DMS53 treated with DMSO at 0.1 percent for 48 hours (cell line): ENCODE measurements at regions not wholly inside any gene's neighbourhood (a gene's known extent, or its start where the extent isn't known, plus 50 kb on each side); places are given as distances from the start of the nearest gene placed in this dataset.

ENCODE experiments used
- DNase-seq: peaks from one replicate; lab custom pipeline; 2025; ENCODE audit not compliant: unreplicated experiment; lab: John Stamatoyannopoulos, UW

DNA sequence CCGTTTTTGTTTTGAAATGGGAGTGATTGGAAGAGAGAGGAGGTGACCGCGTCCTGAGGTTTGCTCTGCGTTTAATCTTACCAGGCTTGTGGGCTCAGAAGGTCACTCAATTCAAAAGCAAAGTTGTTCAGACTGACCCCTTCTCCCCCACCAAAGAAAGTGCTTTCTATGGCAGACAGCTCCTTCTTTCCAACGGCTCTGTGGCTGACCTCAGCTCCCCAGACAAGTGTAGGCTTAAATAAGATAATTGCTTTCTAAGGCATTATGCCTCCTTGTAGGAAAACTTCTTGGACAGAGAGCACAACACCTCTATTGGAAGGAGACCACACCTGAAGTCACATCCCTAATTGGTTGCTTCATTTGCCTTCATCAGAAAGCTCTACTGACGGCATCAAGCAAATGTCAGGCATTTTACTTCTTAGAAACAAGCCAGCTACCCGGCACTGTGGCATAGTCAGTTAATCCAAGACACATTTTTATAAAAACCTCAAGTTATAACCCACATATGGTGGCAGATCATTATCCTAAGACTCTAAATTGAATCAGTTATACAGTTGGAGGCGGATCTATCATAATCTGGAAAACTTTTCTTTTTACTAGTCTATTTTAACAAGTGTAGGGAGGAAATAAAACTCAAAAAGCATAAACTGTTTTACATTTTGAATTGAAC, 94.9 kb downstream of the TMEM174 start:
- DNase-seq, result no peak

DNA sequence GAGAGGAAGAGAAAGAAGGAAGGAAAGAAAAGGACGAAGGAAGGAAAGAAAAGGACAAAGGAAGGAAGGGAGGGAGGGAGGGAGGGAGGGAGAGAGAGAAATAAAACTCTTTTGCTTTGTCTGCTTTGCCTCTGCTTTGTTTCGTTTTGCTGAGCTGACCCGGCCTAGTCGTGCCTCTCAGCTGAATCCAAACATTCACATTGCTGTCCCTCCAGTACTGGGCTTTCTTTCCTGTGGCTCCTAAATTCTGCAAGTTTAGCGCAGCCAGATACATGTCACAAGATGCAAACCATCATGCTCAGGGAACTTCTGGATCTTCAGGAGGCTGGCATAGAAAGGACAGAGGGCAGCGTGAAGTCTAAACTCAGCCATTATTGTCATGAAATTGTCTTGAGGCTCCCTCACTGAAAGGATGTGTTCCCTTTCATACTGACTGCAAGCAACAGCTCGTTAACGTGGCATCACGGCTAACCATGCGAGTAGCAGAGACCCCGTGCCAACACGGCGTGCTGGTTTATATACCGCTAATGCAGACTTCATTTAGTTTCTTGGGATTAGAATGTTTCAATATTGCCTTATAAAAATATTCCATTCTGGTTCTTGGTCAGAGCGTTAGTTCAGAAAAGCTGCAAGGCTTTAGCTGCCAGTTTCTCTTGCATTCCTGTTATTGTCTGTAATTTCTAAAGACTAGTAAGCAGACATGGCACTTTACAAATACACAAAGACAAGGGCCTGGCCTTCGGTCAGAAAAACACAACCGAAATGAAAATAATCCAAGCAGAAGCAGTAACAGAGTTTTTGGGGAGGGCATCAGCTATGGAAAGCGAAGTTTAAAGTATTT, 94.2 kb downstream of the TMEM174 start:
- DNase-seq, result no peak

DNA sequence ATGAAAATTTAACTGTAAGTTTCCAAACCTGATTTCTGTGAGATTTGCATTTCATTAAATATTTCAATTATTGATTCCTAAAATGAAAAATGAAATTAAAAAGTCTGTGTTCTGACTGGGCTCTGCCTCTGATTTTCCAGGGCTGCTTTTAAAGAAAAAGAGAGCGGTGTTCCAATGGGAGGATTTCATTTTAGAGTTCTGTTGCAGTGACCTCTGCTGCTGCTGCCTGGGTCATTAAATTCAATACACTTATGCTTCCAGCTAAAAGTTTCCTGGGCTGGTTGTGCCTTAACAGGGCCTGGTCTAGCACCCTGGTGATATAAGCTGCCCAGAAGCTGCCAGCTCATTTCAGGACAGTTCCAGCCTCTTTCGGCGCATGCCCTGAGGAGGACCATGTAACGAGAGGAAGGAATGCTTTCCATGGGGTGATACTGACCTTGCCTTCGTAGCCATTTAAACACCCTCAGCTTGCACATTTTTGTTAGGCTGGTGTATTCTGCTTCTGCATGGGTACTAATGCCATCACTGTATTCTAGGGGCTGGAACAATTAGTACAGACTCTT, 93.3 kb downstream of the TMEM174 start:
- DNase-seq, result no peak

DNA sequence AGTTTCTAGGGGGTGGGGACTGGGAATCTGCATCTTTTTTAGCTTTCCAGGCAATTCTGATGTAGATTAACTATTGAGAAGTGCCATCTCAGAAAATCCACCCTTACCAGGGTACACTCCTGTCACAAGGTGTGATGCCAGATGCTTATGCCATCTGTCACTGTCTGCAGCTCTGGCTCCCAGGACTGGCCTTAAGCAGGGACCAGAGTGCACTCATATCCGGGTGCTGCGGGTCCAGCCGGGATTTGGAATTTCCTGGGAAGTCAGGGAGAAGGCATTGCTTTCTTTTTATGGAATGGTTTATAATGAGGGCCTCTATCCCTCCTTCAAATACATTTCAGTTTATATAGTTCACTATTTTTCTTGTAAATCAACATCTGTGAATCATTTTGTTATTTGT, 92.6 kb downstream of the TMEM174 start:
- no peak for DNase-seq

DNA sequence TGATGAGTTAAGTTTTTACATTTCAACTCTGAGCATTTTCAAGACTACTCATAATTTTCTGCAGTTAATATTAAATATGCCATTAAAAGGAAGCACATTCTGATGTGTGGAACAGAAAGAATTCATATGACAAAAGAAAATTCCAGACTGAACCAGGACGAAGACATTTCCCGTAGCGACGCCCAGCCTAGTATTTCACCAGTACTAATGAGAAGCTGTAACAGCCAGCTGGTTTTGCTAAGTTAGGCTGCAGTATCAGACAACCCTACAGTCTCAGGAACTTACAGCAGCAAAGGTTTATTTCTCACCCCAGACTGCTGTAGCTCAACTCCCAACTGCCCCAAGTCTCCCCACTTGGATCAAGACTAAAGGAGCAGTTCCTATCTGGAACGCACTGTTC, 91.6 kb downstream of the TMEM174 start:
- DNase-seq, result no peak

DNA sequence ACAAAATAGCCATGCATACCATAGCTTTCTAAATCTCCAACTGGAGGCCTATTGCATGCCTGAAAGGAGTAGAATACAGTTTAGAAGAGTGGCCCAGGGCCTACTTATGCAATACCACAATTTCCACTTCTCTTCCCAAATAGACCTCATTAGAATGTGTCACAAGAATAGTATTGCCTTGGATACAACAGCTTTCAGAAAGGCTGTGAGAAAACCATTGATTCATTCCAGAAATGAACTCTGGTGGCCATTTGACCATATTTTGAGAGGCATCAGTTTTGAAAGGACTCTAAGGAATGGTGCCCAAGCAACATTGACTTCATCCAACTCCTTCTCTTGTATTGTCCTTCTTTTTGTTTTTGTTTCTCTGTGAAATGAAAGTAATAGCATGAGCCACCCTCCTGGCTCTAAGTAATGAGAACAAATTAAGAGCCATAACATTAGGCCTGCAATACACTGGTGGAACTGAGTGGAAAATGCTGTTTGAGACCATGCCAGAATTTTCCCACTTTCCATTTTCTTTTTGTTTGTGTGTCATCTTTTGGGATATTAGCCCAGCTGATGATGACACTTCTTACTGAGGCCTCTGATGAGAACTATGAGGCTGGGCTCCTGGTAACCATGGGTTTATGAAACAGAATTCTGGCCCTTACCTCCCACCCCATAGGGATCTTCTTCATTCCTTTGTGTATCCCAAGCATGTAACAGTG, 90.2 kb downstream of the TMEM174 start:
- DNase-seq, result no peak

DNA sequence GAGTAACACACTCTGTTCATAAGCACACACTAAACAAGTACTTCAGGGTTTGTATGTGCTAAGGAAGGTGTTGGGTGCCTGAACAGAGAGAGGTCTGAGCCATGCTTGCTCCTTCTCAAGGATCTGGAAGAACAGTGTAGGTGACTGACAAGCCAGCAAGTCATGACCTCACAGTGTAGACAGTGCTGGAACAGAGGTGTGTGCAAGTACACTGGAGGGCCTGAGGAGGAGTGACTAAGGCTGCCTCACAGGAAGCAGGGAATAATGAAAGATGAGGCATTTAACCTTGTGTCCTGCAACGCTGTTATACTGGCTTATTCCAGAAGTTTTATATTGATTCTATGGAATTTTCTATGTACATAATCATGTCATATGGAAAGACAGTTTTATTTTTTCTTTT, 83.9 kb downstream of the TMEM174 start:
- DNase-seq, result no peak

DNA sequence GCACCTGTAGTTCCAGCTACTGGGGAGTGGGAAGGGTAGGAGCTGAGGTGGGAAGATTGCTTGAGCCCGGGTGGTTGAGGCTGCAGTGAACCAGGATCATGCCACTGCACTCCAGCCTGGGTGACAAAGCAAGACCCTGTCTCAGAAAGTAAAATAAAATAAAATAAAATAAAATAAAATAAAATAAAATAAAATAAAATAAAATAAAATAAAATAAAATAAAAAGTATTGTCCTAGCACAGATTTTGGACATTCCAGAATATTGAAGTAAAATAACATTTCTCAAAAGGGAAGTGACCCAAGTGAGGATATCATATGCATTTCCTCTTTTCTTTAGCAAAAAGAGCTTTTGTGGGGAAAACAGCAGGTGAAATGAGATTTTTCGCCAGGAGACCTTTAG, 83.5 kb downstream of the TMEM174 start:
- DNase-seq, result no peak

DNA sequence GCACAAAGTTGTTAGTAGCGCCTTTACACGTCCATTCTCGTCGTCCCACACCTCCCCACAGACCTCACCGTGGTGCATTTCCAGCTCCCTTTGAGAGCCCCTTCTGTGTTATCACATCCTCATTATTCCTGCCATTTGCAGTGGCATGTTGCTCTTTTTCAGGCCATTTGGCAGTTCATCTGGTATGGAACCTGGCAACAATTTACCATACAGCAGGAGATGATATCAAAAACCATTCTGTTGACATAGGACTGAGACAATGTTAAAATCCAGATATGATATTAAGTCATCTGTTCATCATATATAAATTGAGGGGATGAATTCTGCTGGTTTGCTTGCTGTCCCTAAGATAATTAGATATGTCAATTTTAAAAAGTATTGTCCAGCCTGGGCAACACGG, 83.0 kb downstream of the TMEM174 start:
- DNase-seq, result no peak

DNA sequence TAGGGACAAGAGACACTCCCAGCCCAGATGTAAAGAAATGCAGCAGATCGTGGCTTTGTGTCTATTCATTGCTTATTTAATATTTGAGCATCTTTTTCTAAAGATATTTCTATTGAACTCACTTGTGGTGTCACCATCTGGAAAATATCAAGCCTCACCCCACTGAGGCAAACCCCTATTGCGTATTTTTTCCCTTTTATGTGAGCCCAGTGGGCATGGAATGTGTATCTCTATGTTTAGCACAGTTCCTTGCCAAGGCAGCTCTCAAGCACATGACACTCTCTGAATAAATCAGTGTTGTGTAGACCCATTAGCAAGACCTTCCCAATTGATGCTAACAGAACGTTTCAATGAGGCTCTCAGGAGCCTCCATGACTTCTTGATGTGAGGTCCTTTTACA, 81.6 kb downstream of the TMEM174 start:
- DNase-seq, result no peak

DNA sequence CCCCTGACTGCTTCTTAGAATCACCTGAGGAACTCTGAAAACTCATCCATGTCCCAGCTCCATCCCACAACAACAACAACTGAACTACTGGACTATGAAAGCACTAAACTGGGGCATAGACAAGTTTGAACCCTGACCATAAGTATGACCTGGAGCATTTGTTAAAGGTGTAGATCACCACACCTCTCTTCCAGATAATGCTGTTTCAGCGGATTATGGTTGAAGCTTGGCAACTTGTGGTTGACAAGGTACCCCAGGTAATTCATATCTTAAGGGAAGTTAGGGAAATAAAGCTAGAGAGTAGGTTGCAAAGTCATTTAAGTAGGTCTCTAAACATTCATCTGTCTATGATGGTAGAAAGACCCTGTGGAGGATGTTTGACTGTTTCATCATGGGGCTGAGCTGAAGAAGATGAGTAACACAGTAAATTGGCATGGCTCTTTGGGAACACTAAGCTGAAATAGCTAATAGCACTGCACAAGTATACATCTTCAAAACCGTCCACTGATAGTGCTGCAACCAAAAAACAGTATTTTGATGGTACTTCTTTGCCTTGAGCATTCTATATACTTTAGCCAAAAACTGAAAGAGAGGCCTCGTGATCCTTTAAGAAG, 80.2 kb downstream of the TMEM174 start:
- DNase-seq, result no peak

DNA sequence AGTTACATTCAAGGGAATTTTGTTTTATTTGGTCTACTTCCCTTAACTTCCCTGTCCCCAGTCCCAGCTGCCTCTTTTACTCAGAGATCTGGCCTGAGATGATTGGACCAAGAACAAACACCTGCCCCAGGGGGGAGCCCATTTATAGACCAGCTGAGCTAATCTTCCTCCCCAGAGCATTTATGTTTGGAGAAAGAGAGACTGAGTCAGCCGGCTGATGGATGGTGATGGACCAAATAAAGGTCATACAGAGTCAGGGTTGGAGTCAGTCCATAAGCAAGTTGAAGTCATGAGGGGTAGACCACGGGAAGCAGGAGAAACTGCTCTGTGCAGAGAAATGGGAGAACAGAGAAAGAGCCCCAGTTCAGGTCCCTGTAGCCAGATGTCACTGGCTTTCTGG, 77.7 kb downstream of the TMEM174 start:
- DNase-seq, result no peak

DNA sequence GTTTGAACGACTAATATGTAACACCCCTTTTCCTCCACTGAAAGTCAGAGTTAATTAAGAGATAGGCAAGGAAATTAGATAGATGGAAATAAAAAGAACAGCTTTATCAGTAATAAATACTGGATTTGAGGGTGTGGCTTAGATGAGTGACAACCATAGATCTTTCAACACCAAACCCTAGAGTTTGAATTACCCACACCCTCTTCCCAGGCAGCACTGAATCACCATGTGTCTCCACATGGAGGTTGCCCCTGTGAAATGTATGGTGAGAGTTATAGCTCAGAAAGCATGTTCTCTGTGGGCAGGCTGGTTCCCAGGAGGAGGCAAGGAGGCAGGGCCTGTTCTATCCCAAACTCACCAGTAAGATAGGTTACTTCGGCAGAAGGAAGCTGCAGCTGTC, 69.7 kb downstream of the TMEM174 start:
- no peak for DNase-seq

DNA sequence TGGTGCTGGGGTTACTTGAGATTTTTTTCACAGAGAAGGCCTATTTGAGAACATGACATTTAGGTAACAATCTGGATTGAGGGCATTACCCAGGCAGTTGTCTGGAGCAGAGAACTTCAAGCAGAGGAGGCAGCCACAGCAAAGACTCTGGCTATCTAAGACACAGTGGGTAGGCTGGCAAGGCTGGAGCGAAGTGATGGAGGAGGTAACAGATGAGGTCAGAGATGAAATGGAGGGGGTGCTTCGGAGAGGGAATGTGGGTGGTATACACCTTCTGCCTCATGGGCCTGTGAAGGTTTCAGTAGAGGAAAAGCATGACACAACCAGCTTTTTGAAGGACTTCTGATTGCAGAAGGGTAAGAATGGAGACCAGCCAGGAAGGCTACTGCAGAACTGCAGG, 65.9 kb downstream of the TMEM174 start:
- DNase-seq, result no peak

DNA sequence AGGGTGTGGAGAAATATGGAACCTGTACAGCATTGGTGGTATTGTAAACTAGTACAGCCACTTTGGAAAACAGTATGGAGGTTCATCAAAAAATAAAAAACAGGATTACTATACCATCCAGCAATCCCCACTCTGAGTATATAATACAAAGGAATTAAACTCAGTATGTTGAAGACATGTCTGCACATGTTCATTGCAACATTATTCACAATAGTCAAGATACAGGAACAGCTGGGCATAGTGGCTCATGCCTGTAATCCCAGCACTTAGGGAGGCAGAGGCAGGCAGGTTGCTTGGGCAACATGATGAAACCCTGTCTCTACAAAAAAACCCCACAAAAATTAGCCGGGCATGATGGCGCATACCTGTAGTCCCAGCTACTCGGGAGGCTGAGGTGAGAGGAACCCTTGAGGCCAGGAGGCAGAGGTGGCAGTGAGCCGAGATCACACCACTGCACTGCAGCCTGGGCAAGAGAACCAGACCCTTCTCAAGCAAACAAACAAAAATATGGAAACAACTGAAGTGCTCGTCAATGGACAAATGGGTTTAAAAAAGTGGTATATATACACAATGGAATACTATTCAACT, 63.6 kb downstream of the TMEM174 start:
- no peak for DNase-seq

DNA sequence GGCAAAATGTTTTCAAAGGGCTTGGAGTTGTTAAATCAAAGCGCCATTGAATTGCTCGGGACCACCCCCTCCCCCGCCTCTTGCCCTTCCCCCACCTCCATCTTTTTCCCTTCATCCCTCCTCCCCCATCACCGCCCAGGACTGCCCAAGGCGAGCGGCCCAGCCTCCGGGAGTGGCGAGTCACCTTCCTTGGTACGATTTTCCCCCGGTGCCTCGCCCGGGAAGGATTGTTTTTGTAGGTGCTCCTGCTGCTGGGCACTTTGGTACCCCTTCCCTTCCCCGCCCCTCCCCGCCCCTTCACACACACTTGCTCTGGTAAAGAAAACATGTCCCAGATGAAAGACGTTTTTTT, 61.2 kb downstream of the TMEM174 start:
- no peak for DNase-seq

DNA sequence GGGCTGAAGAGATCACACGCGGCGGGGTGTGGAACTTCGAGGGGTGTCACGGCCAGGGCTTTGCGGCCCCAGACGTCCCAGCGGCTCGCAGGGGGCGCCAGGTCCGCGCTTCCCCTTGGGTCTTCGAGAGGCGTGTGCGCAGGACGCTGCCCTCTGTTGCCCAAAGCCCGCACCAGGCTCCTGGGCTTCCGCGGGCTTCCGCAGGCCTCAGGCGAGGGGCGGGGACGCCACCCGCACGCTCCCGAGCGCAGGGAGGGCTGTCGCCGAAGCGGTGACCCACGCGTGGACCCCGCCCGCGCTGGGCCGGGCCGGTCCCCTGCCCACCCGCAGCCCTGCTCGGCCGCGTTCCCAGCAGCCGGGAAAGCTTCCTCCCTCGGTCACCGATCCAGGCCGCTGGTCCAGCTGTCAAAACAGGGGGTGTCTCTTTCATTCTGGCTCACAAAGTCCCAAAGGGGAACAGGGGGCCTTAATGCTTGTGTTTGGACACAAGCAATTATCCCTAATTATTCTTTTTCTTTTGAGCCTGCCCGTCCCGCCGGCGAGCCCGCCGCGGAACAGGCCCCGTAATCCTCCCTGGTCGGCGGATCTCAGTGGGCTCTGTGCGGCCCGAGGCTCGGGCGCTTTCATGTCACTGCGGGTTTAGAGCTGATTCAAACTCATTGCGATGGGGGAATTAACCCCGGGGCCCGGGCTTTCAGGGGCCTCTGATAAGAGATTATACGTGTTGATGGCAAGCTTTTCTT, 60.6 kb downstream of the TMEM174 start:
- DNase-seq, result no peak

DNA sequence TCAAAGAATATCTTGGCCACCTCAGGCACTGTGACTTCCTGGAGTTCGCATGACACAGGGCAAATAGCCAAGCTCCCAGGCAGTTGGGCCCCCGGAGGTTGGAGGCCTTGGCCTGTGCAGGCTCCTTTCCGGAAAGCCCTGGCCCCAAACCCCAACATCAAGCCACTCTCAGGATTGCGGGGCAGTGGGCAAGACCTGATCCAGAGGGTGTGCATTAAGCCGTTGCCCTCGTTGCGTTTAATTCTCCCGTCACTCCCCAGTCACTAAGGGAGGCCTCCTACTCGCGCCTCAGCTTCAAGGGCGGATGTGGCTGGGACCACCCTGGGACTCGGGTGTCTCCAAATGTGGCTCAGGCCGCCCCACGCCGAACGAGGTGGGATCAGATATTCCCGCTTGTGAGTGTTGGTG, 60.1 kb downstream of the TMEM174 start:
- DNase-seq, result no peak

DNA sequence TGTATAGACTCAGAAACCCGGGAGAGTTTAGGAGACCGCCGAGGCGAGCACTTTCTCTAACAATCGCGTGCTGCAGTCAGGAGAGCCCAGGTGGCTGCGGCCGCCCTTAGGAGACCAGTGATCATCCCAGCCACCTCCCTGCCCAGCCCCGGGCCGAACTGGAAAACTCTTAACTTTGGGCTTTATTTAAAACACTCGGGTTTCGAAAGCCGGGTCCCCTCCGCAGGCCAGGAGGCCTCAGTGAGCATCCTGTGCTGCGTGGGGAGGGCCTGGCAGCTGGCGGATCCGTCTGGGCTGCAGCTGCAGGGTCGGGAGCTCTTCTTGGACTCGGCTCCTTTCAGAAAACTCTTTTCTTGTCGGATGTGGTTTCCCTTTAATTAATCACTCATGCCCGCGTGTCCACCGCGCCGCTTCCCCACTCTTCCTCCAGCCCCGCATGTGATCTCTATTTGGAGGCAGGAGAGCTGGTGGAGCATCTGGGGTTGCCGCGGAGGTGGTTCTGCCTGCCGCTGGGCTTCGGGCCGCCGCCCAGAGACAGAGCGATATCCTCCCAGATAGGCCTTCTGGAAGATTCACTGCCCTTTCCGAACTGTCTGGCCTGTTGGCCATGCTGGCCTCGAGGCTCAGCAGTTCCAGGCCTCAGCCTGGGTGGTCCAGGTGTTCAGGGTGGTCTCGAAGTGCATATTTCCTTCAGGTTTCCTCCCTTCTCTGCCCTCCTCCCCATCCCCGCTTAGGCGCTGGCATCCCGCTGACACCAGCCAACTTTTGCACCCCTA, 59.5 kb downstream of the TMEM174 start:
- DNase-seq, result no peak
